ENCODE measurements at regions not wholly inside any gene's neighbourhood (a gene's known extent, or its start where the extent isn't known, plus 50 kb on each side); places are given as distances from the start of the nearest gene placed in this dataset.

GRCh38 chr3:164515256-164515655 is 563.0 kb downstream of the SI start:
- 92 to 100% methylated on average over 1 to 5 of the region's 5 CpGs for whole genome bisulfite sequencing, 2 experiments (ENCODE audit: insufficient coverage in 1 of 2, insufficient read length in 1 of 2)
- Mint-ChIP-seq H3K27ac (no peak overlapping the region), H3K9me3 (peaks cover 7% of the 10 kb centered on the region), H3K36me3 (ENCODE audit: low read depth) (peaks cover 2% of the 10 kb centered on the region), H3K4me3 (no peak overlapping the region), H3K27me3 (ENCODE audit: insufficient read depth) (no peaks in the 10 kb centered on the region), H3K4me1 (peaks cover 3% of the 10 kb centered on the region)
- H3K9ac ChIP-seq (ENCODE audit: extremely low read depth, low read length, poor library complexity, severe bottlenecking): no peak overlapping the region
- no peaks in the 10 kb centered on the region for H3K4me1 ChIP-seq (ENCODE audit: control insufficient read depth, insufficient read depth, low read length)
- H3K4me3 ChIP-seq (ENCODE audit: low read length): no peak overlapping the region
- DNase-seq: no peak
- no peak for TF ChIP-seq CTCF (conservative IDR thresholded peaks at IDR 0.05)
- H3K27me3 ChIP-seq (ENCODE audit: control insufficient read depth, insufficient read depth, low read length, poor library complexity, severe bottlenecking): no peaks in the 10 kb centered on the region
- H3K27ac ChIP-seq (ENCODE audit: low read depth, low read length): no peak overlapping the region
- H3K36me3 ChIP-seq (ENCODE audit: control insufficient read depth, insufficient read depth, low read length): no peaks in the 10 kb centered on the region
- peaks cover 12% of the 10 kb centered on the region for H3K9me3 ChIP-seq (ENCODE audit: control insufficient read depth, low read length)

- Histone ChIP-seq H3K9me3 (ENCODE audit: control insufficient read depth, low read length) (peaks cover 12% of the 10 kb centered on the region), H3K36me3 (ENCODE audit: control insufficient read depth, insufficient read depth, low read length) (no peaks in the 10 kb centered on the region), H3K4me1 (ENCODE audit: control insufficient read depth, insufficient read depth, low read length) (no peaks in the 10 kb centered on the region), H3K4me3 (ENCODE audit: low read length) (no peak overlapping the region), H3K27me3 (ENCODE audit: control insufficient read depth, insufficient read depth, low read length, poor library complexity, severe bottlenecking) (no peaks in the 10 kb centered on the region), H3K9ac (ENCODE audit: extremely low read depth, low read length, poor library complexity, severe bottlenecking) (no peak overlapping the region), H3K27ac (ENCODE audit: low read depth, low read length) (no peak overlapping the region)
- DNase-seq: no peak
- WGBS, 2 experiments (ENCODE audit: insufficient coverage in 1 of 2, insufficient read length in 1 of 2): 92% methylated on average over 6 of the region's 6 CpGs; no CpG with 5 or more reads in 1 of the 2 experiments
- H3K4me3 Mint-ChIP-seq: no peak overlapping the region
- peaks cover 3% of the 10 kb centered on the region for H3K4me1 Mint-ChIP-seq
- TF ChIP-seq CTCF (conservative IDR thresholded peaks at IDR 0.05): no peak
- H3K27me3 Mint-ChIP-seq (ENCODE audit: insufficient read depth): no peaks in the 10 kb centered on the region
- H3K36me3 Mint-ChIP-seq (ENCODE audit: low read depth): peaks cover 2% of the 10 kb centered on the region
- no peak overlapping the region for H3K27ac Mint-ChIP-seq
- H3K9me3 Mint-ChIP-seq: peaks cover 7% of the 10 kb centered on the region
Measured at GRCh38 chr3:164514576-164514975, 563.7 kb downstream of the SI start.

- Mint-ChIP-seq H3K9me3 (peaks cover 2% of the 10 kb centered on the region), H3K4me1 (no peaks in the 10 kb centered on the region), H3K27me3 (ENCODE audit: insufficient read depth) (no peaks in the 10 kb centered on the region), H3K4me3 (no peak overlapping the region), H3K36me3 (ENCODE audit: low read depth) (peaks cover 2% of the 10 kb centered on the region), H3K27ac (no peak overlapping the region)
- Histone ChIP-seq H3K27me3 (ENCODE audit: control insufficient read depth, insufficient read depth, low read length, poor library complexity, severe bottlenecking) (no peaks in the 10 kb centered on the region), H3K4me1 (ENCODE audit: control insufficient read depth, insufficient read depth, low read length) (no peaks in the 10 kb centered on the region), H3K9ac (ENCODE audit: extremely low read depth, low read length, poor library complexity, severe bottlenecking) (no peak overlapping the region), H3K4me3 (ENCODE audit: low read length) (no peak overlapping the region), H3K36me3 (ENCODE audit: control insufficient read depth, insufficient read depth, low read length) (no peaks in the 10 kb centered on the region), H3K27ac (ENCODE audit: low read depth, low read length) (no peak overlapping the region), H3K9me3 (ENCODE audit: control insufficient read depth, low read length) (no peaks in the 10 kb centered on the region)
- DNase-seq: no peak
- TF ChIP-seq CTCF (conservative IDR thresholded peaks at IDR 0.05): no peak
Measured at GRCh38 chr3:164507886-164508285, 570.4 kb downstream of the SI start.
